C4-2B (cell line): ENCODE measurements at regions not wholly inside any gene's neighbourhood (a gene's known extent, or its start where the extent isn't known, plus 50 kb on each side); places are given as distances from the start of the nearest gene placed in this dataset.

Experiments used
- CTCF ChIP-seq: fragments of 450-650 bp; conservative IDR thresholded peaks from 2 replicates; pipeline ENCODE4 v1.5.1; 2017; ENCODE audit warnings: mild to moderate bottlenecking
- ZFX ChIP-seq: fragments of 450-650 bp; IDR thresholded peaks from 2 replicates; pipeline ENCODE4 v1.6.1; 2017

- TF ChIP-seq CTCF (no peak), ZFX (no peak)
These were observed 86.2 kb upstream of the FIGN start for GRCh38 chr2:163822033-163822432.
